Activated CD4-positive, CD25-positive, alpha-beta regulatory T cell treated with anti-CD3 and anti-CD28 coated beads, Interleukin-2, amount 50 U/mL, for 72 hours (primary cell): ENCODE measurements at regions not wholly inside any gene's neighbourhood (a gene's known extent, or its start where the extent isn't known, plus 50 kb on each side); places are given as distances from the start of the nearest gene placed in this dataset.

Experiments used
- DNase-seq: peaks from one replicate; pipeline ENCODE4 v3.0.0; 2021

- no peak for DNase-seq
Observed at GRCh38 chr20:60884277-60884676, 367.8 kb upstream of the CDH4 start.

GRCh38 chr20:60888771-60889170 lies 363.3 kb upstream of the CDH4 start:
- DNase-seq = no peak

- no peak for DNase-seq
Observed at GRCh38 chr20:60892095-60892813, 359.8 kb upstream of the CDH4 start.

- no peak for DNase-seq
Observed at GRCh38 chr20:60894091-60894490, 358.0 kb upstream of the CDH4 start.

- DNase-seq = no peak
Observed at GRCh38 chr20:60895363-60896079, 356.5 kb upstream of the CDH4 start.

GRCh38 chr20:60897976-60898375 lies 354.1 kb upstream of the CDH4 start:
- no peak for DNase-seq

GRCh38 chr20:60899320-60899719 lies 352.7 kb upstream of the CDH4 start:
- DNase-seq = no peak

GRCh38 chr20:60900618-60901017 lies 351.4 kb upstream of the CDH4 start:
- no peak for DNase-seq

GRCh38 chr20:60901831-60902230 lies 350.2 kb upstream of the CDH4 start:
- no peak for DNase-seq

- DNase-seq = no peak
Observed at GRCh38 chr20:60903325-60903971, 348.6 kb upstream of the CDH4 start.

GRCh38 chr20:60904730-60905129 lies 347.3 kb upstream of the CDH4 start:
- no peak for DNase-seq

- no peak for DNase-seq
Observed at GRCh38 chr20:60905919-60906318, 346.1 kb upstream of the CDH4 start.

- DNase-seq = no peak
Observed at GRCh38 chr20:60906555-60906954, 345.5 kb upstream of the CDH4 start.

- DNase-seq = no peak
Observed at GRCh38 chr20:60913298-60913697, 338.8 kb upstream of the CDH4 start.

GRCh38 chr20:60921022-60921622 lies 330.9 kb upstream of the CDH4 start:
- DNase-seq = no peak

GRCh38 chr20:60926831-60927230 lies 325.2 kb upstream of the CDH4 start:
- no peak for DNase-seq

GRCh38 chr20:60928341-60928740 lies 323.7 kb upstream of the CDH4 start:
- no peak for DNase-seq

- no peak for DNase-seq
Observed at GRCh38 chr20:60930023-60930790, 321.9 kb upstream of the CDH4 start.

GRCh38 chr20:60931696-60932095 lies 320.4 kb upstream of the CDH4 start:
- no peak for DNase-seq

GRCh38 chr20:60934724-60935123 lies 317.3 kb upstream of the CDH4 start:
- no peak for DNase-seq

GRCh38 chr20:60935971-60936370 lies 316.1 kb upstream of the CDH4 start:
- no peak for DNase-seq

GRCh38 chr20:60937585-60937984 lies 314.5 kb upstream of the CDH4 start:
- DNase-seq = no peak

- DNase-seq = no peak
Observed at GRCh38 chr20:60941379-60941778, 310.7 kb upstream of the CDH4 start.
